ENCODE measurements at regions not wholly inside any gene's neighbourhood (a gene's known extent, or its start where the extent isn't known, plus 50 kb on each side); places are given as distances from the start of the nearest gene placed in this dataset.

- no peak for TF ChIP-seq CTCF (conservative IDR thresholded peaks at IDR 0.05)
- no peaks in the 10 kb centered on the region for H3K36me3 Mint-ChIP-seq
- no peak overlapping the region for H3K27ac Mint-ChIP-seq
- H3K4me1 Mint-ChIP-seq (ENCODE audit: unreplicated experiment): peaks cover 16% of the 10 kb centered on the region
- no peaks in the 10 kb centered on the region for H3K9me3 Mint-ChIP-seq
- peaks cover 86% of the 10 kb centered on the region for H3K27me3 Mint-ChIP-seq
- no peak for DNase-seq (ENCODE audit: extremely low spot score, unreplicated experiment)
- H3K4me3 Mint-ChIP-seq: no peak overlapping the region
Observed at GRCh38 chr12:111027431-111027830, 107.1 kb upstream of the MYL2 start.

GRCh38 chr12:111025792-111026430, 105.5 kb upstream of the MYL2 start:
- no peaks in the 10 kb centered on the region for H3K36me3 Mint-ChIP-seq
- no peak for TF ChIP-seq CTCF (conservative IDR thresholded peaks at IDR 0.05)
- DNase-seq (ENCODE audit: extremely low spot score, unreplicated experiment): no peak
- peaks cover 12% of the 10 kb centered on the region for H3K4me1 Mint-ChIP-seq (ENCODE audit: unreplicated experiment)
- H3K4me3 Mint-ChIP-seq: no peak overlapping the region
- peaks cover 82% of the 10 kb centered on the region for H3K27me3 Mint-ChIP-seq
- H3K9me3 Mint-ChIP-seq: no peaks in the 10 kb centered on the region
- H3K27ac Mint-ChIP-seq: no peak overlapping the region

GRCh38 chr12:111025301-111025700, 104.9 kb upstream of the MYL2 start:
- Mint-ChIP-seq H3K4me3 (no peak overlapping the region), H3K36me3 (no peaks in the 10 kb centered on the region), H3K4me1 (ENCODE audit: unreplicated experiment) (peaks cover 8% of the 10 kb centered on the region), H3K27ac (no peak overlapping the region), H3K9me3 (no peaks in the 10 kb centered on the region), H3K27me3 (peaks cover 81% of the 10 kb centered on the region)
- DNase-seq (ENCODE audit: extremely low spot score, unreplicated experiment): no peak
- TF ChIP-seq CTCF (conservative IDR thresholded peaks at IDR 0.05): no peak

GRCh38 chr12:111024205-111024801, 103.9 kb upstream of the MYL2 start:
- H3K9me3 Mint-ChIP-seq: no peaks in the 10 kb centered on the region
- H3K4me3 Mint-ChIP-seq: no peak overlapping the region
- peaks cover 8% of the 10 kb centered on the region for H3K4me1 Mint-ChIP-seq (ENCODE audit: unreplicated experiment)
- H3K36me3 Mint-ChIP-seq: no peaks in the 10 kb centered on the region
- peak; percentile 93 for TF ChIP-seq CTCF (conservative IDR thresholded peaks at IDR 0.05)
- H3K27ac Mint-ChIP-seq: no peak overlapping the region
- peaks cover 81% of the 10 kb centered on the region for H3K27me3 Mint-ChIP-seq
- DNase-seq (ENCODE audit: extremely low spot score, unreplicated experiment): no peak

GRCh38 chr12:111022386-111022785, 102.0 kb upstream of the MYL2 start:
- Mint-ChIP-seq H3K9me3 (no peaks in the 10 kb centered on the region), H3K27me3 (peaks cover 77% of the 10 kb centered on the region), H3K4me1 (ENCODE audit: unreplicated experiment) (peaks cover 8% of the 10 kb centered on the region), H3K4me3 (no peak overlapping the region), H3K36me3 (no peaks in the 10 kb centered on the region), H3K27ac (no peak overlapping the region)
- no peak for DNase-seq (ENCODE audit: extremely low spot score, unreplicated experiment)
- TF ChIP-seq CTCF (conservative IDR thresholded peaks at IDR 0.05): no peak

All from type B pancreatic cell (in vitro differentiated cells).